HuH-7 (cell line): ENCODE measurements at regions not wholly inside any gene's neighbourhood (a gene's known extent, or its start where the extent isn't known, plus 50 kb on each side); places are given as distances from the start of the nearest gene placed in this dataset.

ENCODE experiments used
- DNase-seq: peaks from one replicate; pipeline ENCODE4 v3.0.0; 2011; ENCODE audit warnings: low spot score

DNA sequence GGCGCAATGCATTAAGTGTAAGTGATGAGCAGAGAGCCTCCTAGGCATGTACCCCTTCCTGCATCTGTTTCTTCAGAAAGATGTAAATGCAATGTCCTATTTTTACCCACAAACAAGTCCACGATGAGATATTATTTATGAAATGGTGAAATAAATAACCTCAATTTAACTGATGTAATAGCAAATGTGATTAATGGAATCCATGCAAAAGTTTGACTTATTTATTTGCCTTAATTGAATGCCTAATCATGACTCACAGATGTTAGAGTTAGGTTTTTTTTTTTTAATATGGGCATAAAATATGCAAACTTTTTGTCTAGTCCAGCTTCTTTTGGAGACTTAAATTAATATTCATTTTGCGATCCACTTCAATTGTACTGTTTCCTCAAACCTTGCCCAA is 67.7 kb upstream of the ITGA4 start:
- DNase-seq = no peak

DNA sequence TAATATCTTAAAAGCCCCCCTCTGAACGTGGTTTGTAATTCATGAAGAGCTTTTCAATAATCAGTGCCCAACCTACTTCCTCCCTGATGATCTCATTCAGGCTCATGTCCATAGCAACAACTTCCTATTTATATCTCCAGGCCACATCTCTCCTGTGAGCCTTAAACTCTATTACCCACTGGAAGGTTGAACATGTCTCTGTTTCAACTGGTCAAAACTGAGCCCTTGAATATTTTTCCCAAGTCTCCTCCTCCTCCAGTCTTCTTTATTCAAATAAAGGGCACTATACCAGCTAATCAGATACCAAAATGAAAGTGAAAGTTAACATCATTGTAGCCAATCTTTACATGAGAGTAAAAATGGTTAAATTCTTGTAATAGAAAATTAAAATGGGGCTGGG is 63.7 kb upstream of the ITGA4 start:
- DNase-seq = peak; percentile 11

DNA sequence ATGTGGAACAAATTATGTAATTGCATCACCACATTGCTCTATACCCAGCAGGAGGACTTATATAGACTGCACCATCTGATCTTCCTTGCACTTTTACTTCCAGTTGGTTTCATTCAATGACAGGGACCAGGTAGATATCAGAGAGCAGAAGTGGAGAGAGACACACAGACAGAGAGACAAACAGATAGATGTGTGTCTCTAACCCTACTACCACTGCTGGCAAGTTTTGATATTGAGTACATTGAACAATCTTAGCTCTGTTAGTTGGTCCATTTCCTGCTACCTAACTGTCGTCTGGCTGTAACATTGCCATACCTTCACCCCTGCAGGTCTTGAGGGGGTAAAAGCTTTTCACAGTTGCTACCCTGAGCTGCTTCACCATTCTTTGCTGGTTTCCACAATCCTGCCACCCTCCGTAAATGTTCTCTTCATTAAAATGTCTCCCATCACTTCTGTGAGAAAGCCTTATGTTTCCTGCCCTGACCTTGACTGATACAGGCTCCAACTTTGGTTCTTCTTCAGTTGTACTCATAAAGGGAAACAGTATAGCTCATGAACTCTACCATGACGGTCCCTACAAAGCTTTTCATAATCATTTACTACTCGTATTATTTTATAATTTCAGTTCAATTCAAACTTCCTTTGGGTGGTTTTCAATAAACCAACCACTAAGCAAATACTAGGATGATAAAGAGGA is 62.3 kb upstream of the ITGA4 start:
- no peak for DNase-seq

DNA sequence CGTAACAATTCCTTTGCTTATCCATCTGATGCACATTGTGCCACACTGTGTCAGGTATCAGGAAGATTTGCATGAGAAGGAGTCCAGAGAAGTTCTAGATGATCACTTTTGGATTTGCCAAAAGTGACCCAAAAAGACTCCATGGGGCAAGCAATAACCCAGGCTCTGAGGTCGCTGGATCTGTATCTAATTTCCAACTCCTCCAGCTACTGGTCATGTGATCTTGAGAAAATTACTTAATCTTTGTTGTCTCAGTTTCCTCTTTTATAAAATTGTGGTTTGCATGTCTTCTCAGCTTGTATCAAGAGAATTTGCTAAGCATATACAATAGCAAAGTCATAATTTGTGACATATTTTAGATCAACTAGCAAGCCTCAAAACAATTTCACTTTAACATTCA is 61.3 kb upstream of the ITGA4 start:
- no peak for DNase-seq

DNA sequence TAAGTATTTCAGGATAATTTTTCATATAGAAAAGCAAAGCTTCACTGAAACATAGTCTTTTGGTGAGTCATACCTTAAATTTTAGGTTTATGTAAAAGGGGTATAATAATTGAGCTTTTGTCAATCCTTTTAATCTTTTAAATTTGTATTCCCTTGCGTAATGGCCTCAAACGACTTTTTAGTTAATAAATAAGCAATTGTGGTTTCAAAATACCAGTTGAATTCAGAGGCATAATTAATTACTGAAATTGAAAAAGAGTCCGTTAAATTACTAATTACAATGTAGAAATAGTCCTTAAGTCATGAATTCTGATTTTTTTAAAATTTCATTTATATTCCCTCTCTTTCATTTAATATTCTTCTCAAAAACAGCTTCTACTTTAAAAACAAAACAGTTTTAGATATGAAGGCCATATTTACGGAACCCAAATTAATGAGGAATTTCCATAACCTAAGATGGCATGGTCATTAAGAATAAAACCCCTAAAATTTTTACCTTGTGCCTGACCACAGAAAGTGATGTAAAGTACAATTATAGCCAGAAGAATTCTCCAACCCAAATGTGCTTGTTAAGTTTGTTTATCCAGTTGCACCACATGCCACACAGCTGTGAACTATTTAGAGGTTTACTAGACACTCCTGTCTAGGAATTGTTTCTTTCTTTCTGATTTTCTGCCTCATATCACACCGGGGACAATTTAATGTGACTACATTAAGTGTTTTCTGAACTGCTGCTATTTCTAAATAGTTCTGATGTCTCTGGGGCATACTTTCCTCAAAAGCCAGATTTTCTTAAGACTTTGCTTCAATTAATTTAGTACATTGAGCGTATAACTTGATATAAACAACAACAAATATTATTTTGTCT is 60.7 kb upstream of the ITGA4 start:
- DNase-seq = no peak

DNA sequence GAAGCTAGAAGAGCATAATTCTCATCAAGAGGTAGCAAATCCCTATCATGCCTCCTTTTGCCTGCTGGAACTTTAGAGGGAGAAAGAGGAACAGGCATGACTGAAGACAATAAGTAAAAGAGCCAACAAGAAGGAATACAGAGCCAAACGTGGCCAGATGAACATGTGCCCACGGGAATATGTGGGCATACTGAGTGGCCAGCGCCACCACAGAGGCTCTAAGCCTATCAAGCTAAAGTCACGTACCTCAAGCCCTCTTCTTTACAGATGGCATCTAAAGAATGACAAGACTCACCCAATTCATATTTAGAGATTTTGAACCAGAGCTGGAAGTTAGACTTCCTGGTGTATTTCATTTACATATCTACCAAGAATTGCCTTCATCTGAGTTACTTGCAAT is 59.9 kb upstream of the ITGA4 start:
- no peak for DNase-seq

DNA sequence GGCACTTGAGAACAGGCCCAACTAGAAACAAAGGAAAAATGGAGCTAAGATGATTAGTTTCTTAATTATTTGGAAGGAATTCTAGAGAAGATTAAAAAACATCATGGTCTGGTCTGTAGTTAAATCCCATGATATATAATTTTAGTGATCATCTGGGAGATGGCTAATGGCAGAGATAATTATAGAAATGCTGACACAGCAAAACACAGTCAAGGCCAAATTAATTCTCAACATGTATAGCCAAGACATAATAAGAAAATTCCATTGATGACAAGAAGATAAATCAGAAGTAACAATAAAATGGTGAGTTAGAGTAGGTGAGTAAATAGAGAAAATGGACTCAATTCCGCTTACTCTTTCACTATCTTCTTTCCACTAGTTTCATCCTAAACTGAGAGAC is 59.2 kb upstream of the ITGA4 start:
- DNase-seq = no peak

DNA sequence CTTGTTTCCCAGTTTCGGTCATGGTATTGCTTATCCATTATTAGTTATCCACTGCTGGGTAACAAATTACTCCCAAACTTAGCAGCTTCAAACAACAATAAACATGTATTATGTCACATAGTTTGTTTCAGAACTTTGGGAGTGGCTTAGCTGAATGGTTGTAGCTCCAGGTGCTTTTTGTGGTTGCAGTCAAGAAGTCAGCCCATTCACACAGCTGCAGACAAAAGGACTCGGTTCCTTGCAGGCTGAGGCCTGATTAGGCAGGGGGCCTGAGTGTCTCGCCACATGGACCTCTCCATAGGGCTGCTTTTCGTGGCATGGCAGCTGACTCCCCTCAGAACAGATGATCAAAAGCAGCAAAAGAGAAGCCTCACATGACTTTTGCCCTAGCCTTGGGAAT is 58.2 kb upstream of the ITGA4 start:
- DNase-seq = no peak

DNA sequence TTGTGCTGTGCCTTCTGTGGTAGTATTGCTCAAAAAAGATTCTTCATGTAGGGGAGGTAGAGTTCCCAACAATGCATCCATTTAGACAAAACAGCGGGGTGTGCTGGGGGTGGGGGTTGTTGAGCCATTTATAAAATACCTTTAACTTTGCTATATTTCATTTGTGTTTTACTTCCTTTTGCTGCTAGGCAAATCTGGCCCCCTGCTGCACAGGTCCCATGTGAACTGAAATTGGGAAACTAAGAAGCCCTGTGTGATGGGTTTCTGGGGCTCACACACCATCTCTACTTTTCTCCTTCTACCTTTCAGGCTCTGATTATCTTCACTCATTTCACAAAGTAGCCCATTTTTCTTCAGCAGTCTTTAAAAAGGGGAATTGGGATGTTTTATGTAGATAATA is 52.7 kb upstream of the ITGA4 start:
- DNase-seq = no peak

DNA sequence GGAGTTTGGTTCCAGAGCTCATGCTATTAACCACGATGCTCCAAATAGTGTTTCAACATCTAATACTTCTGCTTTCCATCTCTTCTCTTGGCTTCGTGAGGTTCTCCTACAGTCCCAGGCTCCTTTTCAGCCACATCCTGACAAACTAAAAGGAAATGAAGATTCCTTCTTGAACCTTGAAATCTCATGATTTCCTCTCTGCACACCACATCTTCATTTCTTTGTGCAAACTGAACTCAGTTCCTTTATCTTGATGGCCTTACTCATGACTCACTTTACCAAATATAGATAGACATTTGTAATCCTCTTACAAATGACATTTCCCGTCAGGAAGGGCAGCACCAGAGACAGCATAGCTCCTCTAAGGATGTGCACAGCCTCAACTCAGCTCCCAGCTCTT is 50.0 kb upstream of the ITGA4 start:
- DNase-seq = no peak
